HL-60 (cell line): ENCODE measurements at regions not wholly inside any gene's neighbourhood (a gene's known extent, or its start where the extent isn't known, plus 50 kb on each side); places are given as distances from the start of the nearest gene placed in this dataset.

Experiments
- DNase-seq, 2 experiments: peaks; one replicate each; pipeline ENCODE4 v3.0.0-alpha.2; 2010 to 2020; ENCODE audit warnings: low read depth in 1 of 2, low spot score in 1 of 2
- H3K27ac ChIP-seq: fragments of 250-450 bp; sonication (Bioruptor Pico); replicated peaks from 2 replicates; pipeline ENCODE4 v1.5.1; 2020; ENCODE audit warnings: mild to moderate bottlenecking, moderate library complexity
- H3K27me3 ChIP-seq: fragments of 250-450 bp; sonication (Bioruptor Pico); 2 replicates; pipeline ENCODE4 v1.5.1; 2021; ENCODE audit warnings: mild to moderate bottlenecking, moderate library complexity; ENCODE audit not compliant: insufficient read depth, poor library complexity, severe bottlenecking
- H3K4me3 ChIP-seq: replicated peaks from 2 replicates; pipeline ENCODE4 v1.5.1; 2011; ENCODE audit warnings: mild to moderate bottlenecking, control low read depth, low read length; ENCODE audit not compliant: insufficient read depth
- CTCF ChIP-seq: IDR thresholded peaks from one replicate; pipeline ENCODE4 v1.5.1; 2011; ENCODE audit warnings: low read length, control low read depth, inconsistent platforms; ENCODE audit not compliant: insufficient read depth
- GABPA ChIP-seq: IDR thresholded peaks from 2 replicates; pipeline ENCODE4 v1.6.1; 2012; ENCODE audit warnings: low read depth
- POLR2AphosphoS5 ChIP-seq: IDR thresholded peaks from 2 replicates; pipeline ENCODE4 v1.6.1; 2012; ENCODE audit warnings: low read depth
- REST ChIP-seq: IDR thresholded peaks from 2 replicates; pipeline ENCODE4 v1.6.1; 2012; ENCODE audit warnings: low read depth; ENCODE audit not compliant: insufficient replicate concordance
- SPI1 ChIP-seq: IDR thresholded peaks from 2 replicates; pipeline ENCODE4 v1.6.1; 2012; ENCODE audit warnings: low read depth, mild to moderate bottlenecking, borderline replicate concordance

GRCh38 chr3:20394243-20394642 lies 208.2 kb upstream of the SGO1 start:
- no peak for DNase-seq
- Histone ChIP-seq H3K4me3 (no peak overlapping the region), H3K27ac (no peak overlapping the region), H3K27me3 (no peaks in the 10 kb centered on the region)
- no peak for TF ChIP-seq SPI1
- TF ChIP-seq POLR2AphosphoS5: no peak
- no peak for TF ChIP-seq GABPA
- TF ChIP-seq CTCF: no peak

- no peak for DNase-seq
- no peak overlapping the region for H3K27ac ChIP-seq
- no peak overlapping the region for H3K4me3 ChIP-seq
- TF ChIP-seq GABPA (no peak), CTCF (no peak), SPI1 (no peak), REST (no peak)
- H3K27me3 ChIP-seq: no peaks in the 10 kb centered on the region
Observed at GRCh38 chr3:20391644-20392043, 205.6 kb upstream of the SGO1 start.

- DNase-seq: no peak
- TF ChIP-seq GABPA: no peak
- no peak for TF ChIP-seq POLR2AphosphoS5
- TF ChIP-seq REST: no peak
- TF ChIP-seq CTCF: no peak
- no peak overlapping the region for H3K4me3 ChIP-seq
- H3K27me3 ChIP-seq: no peaks in the 10 kb centered on the region
- no peak overlapping the region for H3K27ac ChIP-seq
Observed at GRCh38 chr3:20388971-20389370, 203.0 kb upstream of the SGO1 start.

GRCh38 chr3:20380295-20380694 lies 194.3 kb upstream of the SGO1 start:
- Histone ChIP-seq H3K27ac (no peak overlapping the region), H3K27me3 (no peaks in the 10 kb centered on the region), H3K4me3 (no peak overlapping the region)
- DNase-seq: no peak
- TF ChIP-seq CTCF (no peak), REST (no peak), GABPA (no peak), SPI1 (no peak), POLR2AphosphoS5 (no peak)
